H1 (cell line): ENCODE measurements at regions not wholly inside any gene's neighbourhood (a gene's known extent, or its start where the extent isn't known, plus 50 kb on each side); places are given as distances from the start of the nearest gene placed in this dataset.

Experiments
- BACH1 ChIP-seq: IDR thresholded peaks from 2 replicates; pipeline ENCODE4 v1.6.1; 2012; ENCODE audit warnings: low read length, improper control_type of control experiment
- CHD2 ChIP-seq: IDR thresholded peaks from 2 replicates; pipeline ENCODE4 v1.6.1; 2012; ENCODE audit warnings: low read length, improper control_type of control experiment
- CTBP2 ChIP-seq: IDR thresholded peaks from 2 replicates; pipeline ENCODE4 v1.7.0; 2011; ENCODE audit warnings: borderline replicate concordance, mild to moderate bottlenecking, moderate library complexity, mixed read lengths, low read length; ENCODE audit not compliant: insufficient read depth, insufficient read length
- KDM5A ChIP-seq: fragments of 200-600 bp; IDR thresholded peaks from 2 replicates; pipeline ENCODE4 v1.7.1; 2012; ENCODE audit warnings: mild to moderate bottlenecking, low read length, inconsistent platforms, mixed read lengths
- PHF8 ChIP-seq: fragments of 200-600 bp; sonication (generic); conservative IDR thresholded peaks from 2 replicates; pipeline ENCODE4 v1.7.1; 2012; ENCODE audit warnings: low read depth, mild to moderate bottlenecking, inconsistent platforms, low read length, moderate library complexity
- RXRA ChIP-seq: IDR thresholded peaks from 2 replicates; pipeline ENCODE4 v1.6.1; 2011; ENCODE audit warnings: low read depth, mild to moderate bottlenecking, low read length, moderate library complexity; ENCODE audit not compliant: insufficient read depth
- SAP30 ChIP-seq: fragments of 300-600 bp; sonication (generic); IDR thresholded peaks from 2 replicates; pipeline ENCODE4 v1.7.1; 2012; ENCODE audit warnings: low read length, moderate library complexity, mild to moderate bottlenecking, inconsistent platforms; ENCODE audit not compliant: insufficient read depth, insufficient replicate concordance
- TCF12 ChIP-seq: IDR thresholded peaks from 2 replicates; pipeline ENCODE4 v1.6.1; 2011; ENCODE audit warnings: low read depth, mild to moderate bottlenecking, low read length

DNA sequence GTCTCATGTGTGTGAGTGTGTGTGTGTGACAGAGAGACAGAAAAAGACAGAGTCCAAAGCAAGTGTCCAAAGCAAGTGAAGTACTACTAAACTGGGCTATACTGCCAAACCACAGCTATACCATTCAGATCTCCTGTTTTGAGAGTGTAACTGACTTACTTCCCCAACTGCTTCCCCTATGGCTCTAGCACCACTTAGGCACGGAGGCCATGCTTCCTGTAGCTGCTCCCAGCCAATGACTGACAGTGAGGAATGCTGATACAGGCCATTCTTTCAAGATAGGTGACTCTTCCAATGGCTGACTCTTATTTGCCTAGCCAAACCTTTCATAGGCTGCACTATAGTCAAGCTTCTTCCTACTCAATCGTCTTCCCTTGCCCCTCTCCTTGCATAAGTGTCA is 393.2 kb downstream of the BCAT1 start (continued):
- TF ChIP-seq RXRA (no peak), CHD2 (no peak), KDM5A (no peak), SAP30 (no peak), TCF12 (no peak), BACH1 (no peak), PHF8 (no peak), CTBP2 (no peak)
